ENCODE measurements at regions not wholly inside any gene's neighbourhood (a gene's known extent, or its start where the extent isn't known, plus 50 kb on each side); places are given as distances from the start of the nearest gene placed in this dataset.

DNA sequence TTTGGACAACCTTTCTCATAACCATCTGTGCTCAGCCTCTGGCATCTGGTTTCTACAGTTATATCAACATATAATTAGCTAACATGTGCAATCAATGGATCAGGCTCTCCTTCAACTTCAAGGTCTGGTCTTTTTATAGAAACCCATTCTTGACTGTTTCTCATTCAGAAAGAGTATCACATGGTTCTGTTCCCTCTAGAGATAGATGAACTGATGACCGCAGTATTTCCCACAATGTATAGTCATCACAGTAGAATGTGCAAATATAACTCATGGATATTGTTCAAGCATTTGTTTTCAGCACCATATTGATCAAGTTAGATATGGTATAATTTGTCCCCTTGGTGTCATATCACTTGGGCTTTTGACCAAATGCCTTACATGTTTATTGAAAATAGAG, 656.2 kb downstream of the FRK start:
- ChIA-PET POLR2A (no interaction called here), CTCF (no interaction called here)
- Histone ChIP-seq H3K9ac (replicated peaks; ENCODE audit: extremely low read depth, insufficient read depth, low read length) (no peak overlapping the region), H2AFZ (ENCODE audit: low read depth, low read length) (no peak overlapping the region), H3K79me2 (ENCODE audit: control insufficient read depth, insufficient read depth, low read length) (no peaks in the 10 kb centered on the region), H3K9me3 (replicated peaks; ENCODE audit: control insufficient read depth, insufficient read depth, low read length) (no peaks in the 10 kb centered on the region), H3K9me1 (replicated peaks; ENCODE audit: control insufficient read depth, extremely low read depth, insufficient read depth, low read length) (no peaks in the 10 kb centered on the region), H3K27me3 (ENCODE audit: control insufficient read depth in 2 of 2, insufficient read depth in 2 of 2, low read length in 2 of 2) (no peaks in the 10 kb centered on the region), H3K4me2 (ENCODE audit: insufficient read depth, low read length) (no peak overlapping the region), H3K36me3 (ENCODE audit: control insufficient read depth in 2 of 2, extremely low read depth in 1 of 2, insufficient read depth in 2 of 2, low read length in 2 of 2) (no peaks in the 10 kb centered on the region), H3K4me3 (replicated peaks in 1 of 3; ENCODE audit: insufficient read depth in 1 of 3, low read depth in 1 of 3, low read length in 3 of 3) (no peak overlapping the region), H3K27ac (ENCODE audit: insufficient read depth, low read depth, low read length) (no peak overlapping the region), H4K20me1 (replicated peaks; ENCODE audit: control insufficient read depth, extremely low read depth, insufficient read depth, low read length) (no peaks in the 10 kb centered on the region), H3K4me1 (ENCODE audit: control insufficient read depth, extremely low read depth, insufficient read depth, low read length) (no peaks in the 10 kb centered on the region)
- dilution Hi-C loops (cut with MboI; ENCODE audit: extremely low pct_ligation_motif_present, low sequenced_read_pairs): no loop called here
- no peak for TF ChIP-seq JUN (IDR thresholded peaks at IDR 0.05; ENCODE audit: borderline replicate concordance, insufficient read depth, insufficient read length, low read depth)
- TF ChIP-seq FOS (IDR thresholded peaks at IDR 0.05; ENCODE audit: borderline replicate concordance, insufficient read depth, low read length): no peak
- no peak for TF ChIP-seq EZH2 (IDR thresholded peaks at IDR 0.05; ENCODE audit: borderline replicate concordance, low read depth, low read length, severe bottlenecking)
- TF ChIP-seq GATA2 (IDR thresholded peaks at IDR 0.05; ENCODE audit: insufficient read depth, insufficient read length, low read depth, low read length): no peak
- no peak for TF ChIP-seq POLR2A (IDR thresholded peaks at IDR 0.05; ENCODE audit: low read depth, low read length)
- TF ChIP-seq MYC (IDR thresholded peaks at IDR 0.05; ENCODE audit: low read depth, low read length): no peak
- no peak for TF ChIP-seq POLR2AphosphoS5 (IDR thresholded peaks at IDR 0.05; ENCODE audit: insufficient read depth, low read depth, low read length)
- TF ChIP-seq MAX (IDR thresholded peaks at IDR 0.05; ENCODE audit: insufficient read depth, insufficient read length): no peak
- DNase-seq (ENCODE audit: low read depth, low spot score) (no peak), FAIRE-seq (no peak)
- intact Hi-C loops (cut with micrococcal nuclease): no loop called here
- BruUV-seq (replicated peaks): no TSS peak

DNA sequence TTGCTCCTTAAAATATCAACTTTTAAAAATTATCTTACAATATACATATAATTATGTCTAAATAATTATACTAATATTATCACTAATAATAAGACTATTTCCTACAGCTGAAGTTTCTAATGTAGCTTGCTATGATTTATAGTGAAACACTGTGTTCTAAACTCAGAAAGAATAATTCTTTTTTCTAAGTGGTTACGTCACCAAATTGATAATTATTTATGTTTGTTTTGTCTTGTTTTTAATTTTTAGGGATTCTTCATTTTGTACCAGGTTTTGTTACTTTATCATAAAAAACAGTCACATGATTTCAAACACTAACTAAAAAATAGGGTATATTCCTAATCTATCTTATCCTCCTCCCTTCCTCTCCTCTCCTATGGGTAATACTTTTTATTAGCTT, 662.1 kb downstream of the FRK start:
- CTCF ChIA-PET: no interaction called here
- H2AFZ ChIP-seq (ENCODE audit: low read depth, low read length): no peak overlapping the region
- H3K79me2 ChIP-seq (ENCODE audit: control insufficient read depth, insufficient read depth, low read length): no peaks in the 10 kb centered on the region
- H3K4me3 ChIP-seq (replicated peaks in 1 of 3; ENCODE audit: insufficient read depth in 1 of 3, low read depth in 1 of 3, low read length in 3 of 3): no peak overlapping the region
- FAIRE-seq: no peak
- no peaks in the 10 kb centered on the region for H4K20me1 ChIP-seq (replicated peaks; ENCODE audit: control insufficient read depth, extremely low read depth, insufficient read depth, low read length)
- H3K4me1 ChIP-seq (ENCODE audit: control insufficient read depth, extremely low read depth, insufficient read depth, low read length): no peaks in the 10 kb centered on the region
- no peak for DNase-seq (ENCODE audit: low read depth, low spot score)
- H3K9me1 ChIP-seq (replicated peaks; ENCODE audit: control insufficient read depth, extremely low read depth, insufficient read depth, low read length): no peaks in the 10 kb centered on the region
- H3K4me2 ChIP-seq (ENCODE audit: insufficient read depth, low read length): no peak overlapping the region
- intact Hi-C loops (cut with micrococcal nuclease): no loop called here
- no TSS peak for BruUV-seq (replicated peaks)
- dilution Hi-C loops (cut with MboI; ENCODE audit: extremely low pct_ligation_motif_present, low sequenced_read_pairs): no loop called here
- POLR2A ChIA-PET: no interaction called here
- H3K9ac ChIP-seq (replicated peaks; ENCODE audit: extremely low read depth, insufficient read depth, low read length): no peak overlapping the region
- H3K36me3 ChIP-seq (ENCODE audit: control insufficient read depth in 2 of 2, extremely low read depth in 1 of 2, insufficient read depth in 2 of 2, low read length in 2 of 2): no peaks in the 10 kb centered on the region
- TF ChIP-seq MYC (IDR thresholded peaks at IDR 0.05; ENCODE audit: low read depth, low read length) (no peak), EZH2 (IDR thresholded peaks at IDR 0.05; ENCODE audit: borderline replicate concordance, low read depth, low read length, severe bottlenecking) (no peak), MAX (IDR thresholded peaks at IDR 0.05; ENCODE audit: insufficient read depth, insufficient read length) (no peak), POLR2A (IDR thresholded peaks at IDR 0.05; ENCODE audit: low read depth, low read length) (no peak), JUN (IDR thresholded peaks at IDR 0.05; ENCODE audit: borderline replicate concordance, insufficient read depth, insufficient read length, low read depth) (no peak), CTCF (IDR thresholded peaks at IDR 0.05; ENCODE audit: extremely low read depth in 1 of 2, insufficient read depth in 1 of 2, low read depth in 1 of 2, low read length in 2 of 2) (no peak), GATA2 (IDR thresholded peaks at IDR 0.05; ENCODE audit: insufficient read depth, insufficient read length, low read depth, low read length) (no peak), POLR2AphosphoS5 (IDR thresholded peaks at IDR 0.05; ENCODE audit: insufficient read depth, low read depth, low read length) (no peak), FOS (IDR thresholded peaks at IDR 0.05; ENCODE audit: borderline replicate concordance, insufficient read depth, low read length) (no peak)
- H3K27ac ChIP-seq (ENCODE audit: insufficient read depth, low read depth, low read length): no peak overlapping the region
- no peaks in the 10 kb centered on the region for H3K27me3 ChIP-seq (ENCODE audit: control insufficient read depth in 2 of 2, insufficient read depth in 2 of 2, low read length in 2 of 2)
- H3K9me3 ChIP-seq (replicated peaks; ENCODE audit: control insufficient read depth, insufficient read depth, low read length): peaks cover 1% of the 10 kb centered on the region
